Activated CD8-positive, alpha-beta memory T cell treated with anti-CD3 and anti-CD28 coated beads, Interleukin-2, amount 50 U/mL, for 4 hours (primary cell): ENCODE measurements at regions not wholly inside any gene's neighbourhood (a gene's known extent, or its start where the extent isn't known, plus 50 kb on each side); places are given as distances from the start of the nearest gene placed in this dataset.
A peak's percentile ranks its signal among the peaks of the same experiment; 100 is the strongest.

Experiments
- DNase-seq: peaks from one replicate; pipeline ENCODE4 v3.0.0-alpha.2; 2020

DNA sequence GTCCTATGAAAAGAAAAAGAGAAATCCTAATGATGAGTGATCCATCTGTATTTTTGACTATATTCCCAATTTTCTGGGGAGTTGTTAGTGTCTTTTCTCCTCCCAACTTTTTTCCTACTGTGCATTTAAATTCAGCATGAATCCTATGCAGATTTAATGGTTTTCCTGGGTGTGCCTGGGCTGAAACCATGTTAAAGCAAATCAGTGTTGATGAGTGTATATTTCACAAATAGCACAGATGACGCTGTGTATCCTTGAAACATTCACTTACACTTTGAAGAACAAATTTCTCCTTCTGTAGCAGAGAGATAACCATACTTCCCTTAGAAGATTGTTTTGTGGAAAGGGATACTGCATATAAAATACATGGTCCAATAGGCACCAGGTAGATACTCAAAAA lies 114.3 kb downstream of the TRIB2 start:
- no peak for DNase-seq

DNA sequence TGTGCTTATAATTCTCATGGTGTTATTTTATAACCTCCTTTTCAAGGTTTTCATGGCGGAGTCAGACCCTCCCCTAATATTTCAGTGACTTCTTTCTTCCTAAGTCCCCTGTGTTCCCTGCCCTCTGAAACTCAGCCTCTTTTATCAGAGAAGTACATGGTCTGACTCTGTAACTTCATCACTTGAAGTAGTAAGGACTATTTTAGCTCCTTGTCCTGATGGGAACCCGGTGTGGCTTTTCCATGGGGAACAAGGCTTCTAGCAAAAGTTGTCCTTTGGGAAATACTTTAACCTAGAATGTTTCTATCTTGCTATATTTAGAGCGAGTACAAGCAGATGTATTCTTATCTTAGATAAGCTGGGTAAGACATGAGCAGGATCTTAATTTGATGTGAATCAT lies 117.5 kb downstream of the TRIB2 start:
- DNase-seq = no peak

DNA sequence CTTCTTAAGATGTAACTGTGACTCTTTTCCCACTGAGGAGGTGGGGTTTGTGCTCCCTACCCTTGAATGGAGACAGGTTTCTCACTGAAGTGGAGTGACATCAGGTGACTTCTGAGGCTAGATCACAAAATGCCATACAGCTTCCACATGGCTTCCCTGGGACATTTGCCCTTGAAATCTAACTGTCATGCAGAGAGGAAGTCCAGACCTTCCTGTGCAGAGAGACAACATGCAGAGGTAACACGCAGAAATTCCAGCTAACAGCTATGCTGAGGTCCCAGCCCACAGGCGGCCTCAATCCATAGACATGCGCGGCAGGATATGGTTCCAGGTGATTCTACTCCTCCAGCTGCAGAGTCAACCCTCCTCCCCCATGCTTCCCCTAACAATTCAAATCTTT lies 119.0 kb downstream of the TRIB2 start:
- DNase-seq = no peak

DNA sequence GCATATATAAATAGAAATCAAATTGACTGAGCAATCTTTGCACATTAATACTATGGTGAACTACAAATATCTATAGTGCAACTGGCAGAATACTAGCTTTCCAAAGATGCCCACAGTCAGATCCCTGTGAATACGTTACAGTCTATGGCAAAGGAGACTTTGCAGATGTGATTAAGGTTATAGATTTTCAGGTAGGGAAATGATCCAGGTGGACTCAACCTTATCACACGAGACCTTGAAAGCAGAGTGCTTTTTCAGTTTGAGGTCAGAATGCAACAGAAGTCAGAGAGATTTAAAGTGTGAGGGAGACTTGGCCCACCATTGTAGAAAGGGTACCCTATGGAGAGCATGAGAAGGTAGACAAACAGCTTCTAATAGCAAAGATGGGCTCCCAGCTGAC lies 122.6 kb downstream of the TRIB2 start:
- DNase-seq = no peak

- DNase-seq = no peak
These were observed 124.3 kb downstream of the TRIB2 start for GRCh38 chr2:12841021-12841420.

DNA sequence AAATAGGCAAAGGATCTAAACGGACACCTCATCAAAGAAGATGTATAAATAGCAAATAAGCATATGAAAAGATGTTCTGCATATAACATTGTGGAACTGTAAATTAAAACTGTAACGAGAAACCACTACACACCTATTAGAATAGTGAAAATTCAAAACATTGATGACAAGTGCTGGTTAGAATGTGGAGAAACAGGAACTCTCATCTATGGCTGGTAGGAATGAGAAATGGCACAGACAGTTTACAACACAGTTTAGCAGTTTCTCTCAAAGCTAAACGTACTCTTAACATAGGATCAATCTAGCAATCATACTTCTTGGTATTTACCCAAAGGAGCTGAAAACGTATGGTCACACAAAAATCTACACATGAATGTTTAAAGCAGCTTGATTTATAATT lies 126.2 kb downstream of the TRIB2 start:
- DNase-seq = no peak

- no peak for DNase-seq
These were observed 127.8 kb downstream of the TRIB2 start for GRCh38 chr2:12844511-12844910.

- no peak for DNase-seq
These were observed 131.2 kb downstream of the TRIB2 start for GRCh38 chr2:12847694-12848575.

DNA sequence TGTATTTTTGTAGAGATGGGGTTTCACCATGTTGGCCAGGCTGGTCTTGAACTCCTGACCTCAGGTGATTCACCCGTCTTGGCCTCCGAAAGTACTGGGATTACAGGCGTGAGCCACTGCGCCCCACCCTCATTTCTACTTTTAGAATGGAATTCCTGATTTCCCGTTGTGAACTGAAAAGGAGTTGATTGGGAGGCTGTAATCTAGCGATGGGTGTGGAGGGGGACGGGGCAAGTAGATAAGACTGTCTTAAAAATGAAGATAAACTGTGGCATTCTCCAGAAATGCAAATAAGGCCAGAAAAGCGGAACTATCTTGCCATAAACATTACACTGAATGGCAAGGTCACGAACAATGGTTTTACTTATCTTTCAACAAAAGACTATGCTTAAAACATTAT lies 135.4 kb downstream of the TRIB2 start:
- no peak for DNase-seq

- DNase-seq = no peak
These were observed 137.3 kb downstream of the TRIB2 start for GRCh38 chr2:12854001-12854530.

DNA sequence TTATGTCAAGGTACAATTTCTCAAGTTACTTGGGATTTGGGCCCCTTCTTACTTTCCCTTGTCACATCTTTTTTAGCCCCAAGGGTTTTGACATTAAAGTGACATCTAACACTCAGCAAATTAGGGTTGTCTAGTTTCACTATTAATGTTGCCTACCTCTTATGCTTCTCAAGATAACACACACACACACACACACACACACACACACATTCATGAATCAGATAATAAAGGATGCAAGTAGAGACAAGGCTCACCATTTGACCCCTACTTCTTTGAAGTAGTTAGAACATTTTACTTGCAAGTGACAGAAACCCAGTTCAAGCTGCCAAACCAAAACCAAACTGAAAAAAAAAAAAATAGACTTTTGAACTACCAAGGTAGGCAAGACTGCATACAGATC lies 138.8 kb downstream of the TRIB2 start:
- no peak for DNase-seq

DNA sequence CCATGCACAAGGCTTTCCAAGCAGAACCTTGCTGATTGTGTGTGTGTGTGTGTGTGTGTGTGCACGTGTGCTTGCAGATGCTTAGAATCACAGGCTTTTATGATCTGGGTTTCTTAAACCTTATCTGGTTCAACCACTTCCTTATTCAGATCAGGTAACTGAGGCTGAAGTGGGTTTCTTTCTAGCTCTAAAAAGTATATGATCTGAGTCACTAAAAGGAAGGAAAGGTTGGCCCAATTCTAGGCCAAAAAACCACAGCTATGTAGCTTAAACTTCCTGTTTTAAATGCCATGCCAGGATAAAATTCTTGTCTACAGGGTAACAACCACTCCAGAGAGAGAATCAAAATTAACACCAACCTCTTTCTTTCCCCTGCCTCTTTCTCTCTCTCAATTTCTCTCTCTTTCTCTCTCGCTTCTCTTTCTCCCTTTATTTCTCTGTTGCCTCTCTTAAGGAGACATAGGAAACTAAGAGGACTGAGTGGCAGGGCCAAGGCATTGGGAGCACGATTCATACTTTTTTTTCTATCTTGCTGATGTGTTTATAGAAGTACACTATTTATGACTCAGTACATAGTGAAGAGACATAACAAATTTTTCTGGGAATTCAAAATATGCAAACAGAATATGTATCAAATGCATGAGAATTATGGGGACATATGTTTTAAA lies 140.3 kb downstream of the TRIB2 start:
- peak; percentile 26 for DNase-seq

- DNase-seq = no peak
These were observed 141.2 kb downstream of the TRIB2 start for GRCh38 chr2:12857891-12858290.

- no peak for DNase-seq
These were observed 142.1 kb downstream of the TRIB2 start for GRCh38 chr2:12858786-12859185.

- DNase-seq = no peak
These were observed 144.7 kb downstream of the TRIB2 start for GRCh38 chr2:12861344-12861930.

DNA sequence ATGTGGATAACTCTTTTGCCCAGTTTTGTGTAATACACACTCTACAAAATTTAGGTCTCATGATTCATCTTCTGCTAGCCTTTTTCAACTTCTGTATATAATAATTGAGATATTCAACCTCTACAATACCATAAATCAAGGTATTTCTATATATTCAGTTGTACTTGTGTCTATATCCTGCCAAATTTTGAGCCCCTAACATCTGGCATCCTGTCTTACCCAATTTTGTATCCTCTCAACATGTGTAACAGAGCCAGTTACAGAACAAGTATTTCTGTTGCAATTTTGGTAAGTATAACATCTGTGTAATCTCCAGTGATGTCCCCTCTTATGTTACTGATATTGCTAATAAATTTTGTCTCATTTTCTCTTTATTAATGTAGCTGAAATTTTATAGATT lies 145.8 kb downstream of the TRIB2 start:
- no peak for DNase-seq

- no peak for DNase-seq
These were observed 147.2 kb downstream of the TRIB2 start for GRCh38 chr2:12863937-12864336.

DNA sequence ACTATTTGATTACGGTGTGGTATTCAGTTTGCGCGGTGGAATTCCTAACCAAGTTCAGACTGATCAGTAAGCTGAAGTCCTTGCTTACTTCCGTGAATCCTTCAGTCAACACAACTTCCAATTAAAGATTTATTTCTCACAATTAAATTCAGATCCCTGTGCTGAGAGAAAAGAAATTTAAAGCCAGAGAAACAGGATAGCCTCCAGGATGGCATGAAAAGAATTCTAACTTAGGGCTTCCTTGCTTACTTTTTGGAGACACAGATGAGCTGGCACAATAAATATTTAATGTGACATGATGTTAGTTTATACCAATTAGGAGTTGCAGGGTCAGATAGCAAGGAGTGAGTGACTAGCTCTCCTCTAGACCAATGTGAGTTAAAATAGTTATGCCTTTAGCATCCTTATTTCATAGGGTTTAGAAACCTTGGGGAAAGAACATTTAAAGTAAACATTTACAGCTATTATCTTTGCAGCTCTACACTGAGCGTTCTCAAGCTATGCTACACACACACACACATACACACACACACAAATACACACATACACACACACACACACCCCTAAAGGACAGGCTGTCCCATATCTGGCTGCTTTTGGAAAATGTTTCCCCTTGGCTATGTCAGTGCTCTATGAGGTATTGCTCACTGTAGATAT lies 151.0 kb downstream of the TRIB2 start:
- DNase-seq = no peak

DNA sequence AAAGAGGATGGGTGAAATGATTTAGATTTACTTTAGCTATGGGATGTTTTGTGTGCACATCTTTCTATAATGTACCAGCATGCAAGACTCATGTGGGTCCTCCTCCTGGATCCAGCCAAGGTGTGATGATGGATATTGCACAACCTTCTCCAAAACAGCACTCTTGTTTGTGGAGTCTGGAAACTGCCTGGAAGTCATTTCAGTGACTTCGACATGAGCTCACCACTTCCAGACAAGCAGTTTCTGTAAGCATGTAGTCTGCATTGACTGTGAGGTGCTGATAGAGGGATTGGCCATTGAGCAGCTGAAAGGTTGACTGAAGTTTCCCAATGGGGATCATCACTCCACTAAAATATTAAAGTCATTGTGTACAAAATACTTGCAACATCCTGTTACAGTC lies 154.0 kb downstream of the TRIB2 start:
- DNase-seq = no peak

- DNase-seq = no peak
These were observed 155.1 kb downstream of the TRIB2 start for GRCh38 chr2:12871694-12872315.

- DNase-seq = no peak
These were observed 161.0 kb downstream of the TRIB2 start for GRCh38 chr2:12877761-12878160.

- no peak for DNase-seq
These were observed 162.9 kb downstream of the TRIB2 start for GRCh38 chr2:12879649-12880048.

DNA sequence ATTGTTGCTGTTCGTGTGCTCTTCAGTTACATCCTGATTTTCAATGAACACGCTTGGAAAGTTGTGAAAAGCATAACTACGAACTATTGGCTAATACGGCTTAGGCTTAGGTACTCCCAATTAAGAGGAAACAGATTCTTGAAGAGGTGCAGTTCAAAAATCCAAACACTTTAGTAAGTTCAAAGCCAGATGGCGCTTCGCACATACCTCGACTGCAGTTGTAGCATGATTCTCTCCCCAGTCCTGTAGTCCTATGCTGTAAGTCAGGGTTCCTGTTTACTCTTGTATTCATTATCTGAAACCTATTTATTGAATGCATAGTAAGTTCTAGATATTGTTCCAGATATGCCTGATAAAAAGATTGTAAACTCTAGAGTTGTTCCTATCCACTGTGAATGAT lies 165.2 kb downstream of the TRIB2 start:
- DNase-seq = no peak
